Body of pancreas (tissue), 4 donors: ENCODE measurements at regions not wholly inside any gene's neighbourhood (a gene's known extent, or its start where the extent isn't known, plus 50 kb on each side); places are given as distances from the start of the nearest gene placed in this dataset.

Source experiments
- ATAC-seq: fragments of 150-250 bp; one replicate; pipeline ENCODE4 v1.9.1; 2016
- DNase-seq, 4 donors: peaks; one replicate each; pipeline ENCODE4 v3.0.0-alpha.2; 2019
- H3K27ac ChIP-seq, 4 donors: fragments of 200-600 bp; sonication (generic); 1 replicate in 3 of 4; 2 replicates in 1 of 4; pipeline versions ENCODE4 v1.5.1 to v1.6.1; 2016 to 2019; ENCODE audit warnings: mild to moderate bottlenecking in 1 of 4, mixed read lengths in 1 of 4, moderate library complexity in 1 of 4
- H3K27me3 ChIP-seq, 2 donors: fragments of 200-600 bp; sonication (generic); one replicate each; pipeline ENCODE4 v1.6.0; 2016; ENCODE audit warnings: mild to moderate bottlenecking in 1 of 2
- H3K36me3 ChIP-seq, 2 donors: fragments of 200-600 bp; sonication (generic); replicated peaks in 1 of 2; 2 replicates each; pipeline ENCODE4 v1.5.1; 2016; ENCODE audit warnings: low read depth in 2 of 2; ENCODE audit not compliant: insufficient read depth in 1 of 2
- H3K4me1 ChIP-seq: fragments of 200-600 bp; sonication (generic); one replicate; pipeline ENCODE4 v1.6.0; 2016
- H3K4me3 ChIP-seq, 2 donors: fragments of 200-600 bp; sonication (generic); 1 replicate in 1 of 2; 2 replicates in 1 of 2; pipeline ENCODE4 v1.5.1; 2016 to 2019
- H3K9me3 ChIP-seq, 3 donors: fragments of 200-600 bp; sonication (generic); 1 replicate in 2 of 3; 2 replicates in 1 of 3; pipeline ENCODE4 v1.5.1; 2016
- POLR2A ChIP-seq, 3 donors: fragments of 450-650 bp; IDR thresholded peaks; one replicate each; pipeline ENCODE4 v1.6.1; 2016; ENCODE audit warnings: antibody characterized with exemption in 3 of 3, mild to moderate bottlenecking in 2 of 3
- WGBS, 2 donors: methylation state at CpG; one replicate each; pipeline ENCODE4 v1.1.5; 2017; 5-methylcytosine and 5-hydroxymethylcytosine counted together
- intact Hi-C: fragments of 100-400 bp; cut with DNase I; formaldehyde crosslinking; loops from one replicate; pipeline ENCODE4 v1.15.1; 2023
- TF ChIP-seq, protein P1 (sequence below), 7 experiments: fragments of 450-650 bp in 4 of 7; fragments of 200-600 bp in 3 of 7; sonication (generic) in 3 of 7; IDR thresholded peaks; one replicate each; pipeline ENCODE4 v1.5.1; 2016 to 2019; ENCODE audit warnings: antibody characterized with exemption in 7 of 7

GRCh38 chr18:75869162-75869561, 441.7 kb upstream of the SMIM21 start:
- no peaks in the 10 kb centered on the region for H3K4me1 ChIP-seq
- no peak overlapping the region for H3K4me3 ChIP-seq
- no peak for DNase-seq
- intact Hi-C loops, result no loop called here
- no peaks in the 10 kb centered on the region for H3K9me3 ChIP-seq
- TF ChIP-seq, protein P1, sequence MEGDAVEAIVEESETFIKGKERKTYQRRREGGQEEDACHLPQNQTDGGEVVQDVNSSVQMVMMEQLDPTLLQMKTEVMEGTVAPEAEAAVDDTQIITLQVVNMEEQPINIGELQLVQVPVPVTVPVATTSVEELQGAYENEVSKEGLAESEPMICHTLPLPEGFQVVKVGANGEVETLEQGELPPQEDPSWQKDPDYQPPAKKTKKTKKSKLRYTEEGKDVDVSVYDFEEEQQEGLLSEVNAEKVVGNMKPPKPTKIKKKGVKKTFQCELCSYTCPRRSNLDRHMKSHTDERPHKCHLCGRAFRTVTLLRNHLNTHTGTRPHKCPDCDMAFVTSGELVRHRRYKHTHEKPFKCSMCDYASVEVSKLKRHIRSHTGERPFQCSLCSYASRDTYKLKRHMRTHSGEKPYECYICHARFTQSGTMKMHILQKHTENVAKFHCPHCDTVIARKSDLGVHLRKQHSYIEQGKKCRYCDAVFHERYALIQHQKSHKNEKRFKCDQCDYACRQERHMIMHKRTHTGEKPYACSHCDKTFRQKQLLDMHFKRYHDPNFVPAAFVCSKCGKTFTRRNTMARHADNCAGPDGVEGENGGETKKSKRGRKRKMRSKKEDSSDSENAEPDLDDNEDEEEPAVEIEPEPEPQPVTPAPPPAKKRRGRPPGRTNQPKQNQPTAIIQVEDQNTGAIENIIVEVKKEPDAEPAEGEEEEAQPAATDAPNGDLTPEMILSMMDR (IDR thresholded peaks at IDR 0.05), result no peak
- no peak for TF ChIP-seq POLR2A (IDR thresholded peaks at IDR 0.05)
- ATAC-seq, result no peak
- H3K27ac ChIP-seq, result no peak overlapping the region
- WGBS, 2 donors, result 6 to 17% methylated on average over 1 of the region's 1 CpG
- H3K27me3 ChIP-seq, result no peaks in the 10 kb centered on the region
- no peaks in the 10 kb centered on the region for H3K36me3 ChIP-seq

DNA sequence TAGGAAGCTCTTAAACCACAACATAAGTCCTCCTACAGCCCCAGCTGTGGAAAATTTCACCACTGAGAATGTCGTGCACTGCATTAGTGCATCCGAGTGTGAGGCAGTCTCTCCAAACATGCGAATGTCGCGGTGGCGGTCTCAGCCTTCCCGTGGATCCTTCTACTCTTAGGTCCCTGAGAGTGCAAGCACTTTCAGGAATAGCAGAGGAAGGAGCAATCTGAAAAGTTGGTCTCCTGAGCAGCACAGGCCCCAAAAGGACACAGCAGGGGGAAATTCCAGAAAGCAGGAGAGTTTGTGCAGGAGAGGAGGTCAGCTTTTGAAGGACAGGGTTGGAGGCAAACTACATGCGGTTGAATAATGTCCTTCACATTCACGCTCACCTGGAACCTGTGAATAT, 440.5 kb upstream of the SMIM21 start:
- no peak for DNase-seq
- 76 to 77% methylated on average over 9 of the region's 9 CpGs for WGBS, 2 donors
- no peaks in the 10 kb centered on the region for H3K9me3 ChIP-seq
- TF ChIP-seq POLR2A (IDR thresholded peaks at IDR 0.05), result no peak
- TF ChIP-seq, protein P1 (IDR thresholded peaks at IDR 0.05), result no peak
- H3K4me1 ChIP-seq, result no peaks in the 10 kb centered on the region
- no peak overlapping the region for H3K4me3 ChIP-seq
- intact Hi-C loops, result no loop called here
- no peak overlapping the region for H3K27ac ChIP-seq
- no peaks in the 10 kb centered on the region for H3K27me3 ChIP-seq
- no peaks in the 10 kb centered on the region for H3K36me3 ChIP-seq
- ATAC-seq, result no peak

GRCh38 chr18:75865639-75866038, 438.1 kb upstream of the SMIM21 start:
- DNase-seq (no peak), ATAC-seq (no peak)
- 67 to 81% methylated on average over 4 to 6 of the region's 6 CpGs for WGBS, 2 donors
- TF ChIP-seq, protein P1 (IDR thresholded peaks at IDR 0.05), result no peak
- TF ChIP-seq POLR2A (IDR thresholded peaks at IDR 0.05), result no peak
- no peak overlapping the region for H3K27ac ChIP-seq
- no peaks in the 10 kb centered on the region for H3K4me1 ChIP-seq
- H3K36me3 ChIP-seq, result no peaks in the 10 kb centered on the region
- intact Hi-C loops, result no loop called here
- no peaks in the 10 kb centered on the region for H3K9me3 ChIP-seq
- H3K27me3 ChIP-seq, result no peaks in the 10 kb centered on the region
- H3K4me3 ChIP-seq, result no peak overlapping the region

DNA sequence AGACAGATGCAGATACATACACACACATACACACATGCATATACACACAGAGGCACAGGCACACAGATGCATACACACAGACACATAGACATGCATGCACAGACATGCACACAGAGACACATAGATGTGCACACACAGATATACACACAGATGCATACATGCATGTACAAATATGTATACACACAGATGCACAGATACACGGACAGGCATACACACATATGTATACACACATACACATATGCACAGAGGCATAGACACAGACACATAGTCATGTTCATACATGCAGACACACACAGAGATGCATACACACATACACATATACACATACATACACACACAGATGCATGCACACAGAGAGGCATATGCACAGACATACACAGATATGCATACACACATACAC, 437.3 kb upstream of the SMIM21 start:
- TF ChIP-seq, protein P1 (IDR thresholded peaks at IDR 0.05), result no peak
- no peak for TF ChIP-seq POLR2A (IDR thresholded peaks at IDR 0.05)
- H3K36me3 ChIP-seq, result no peaks in the 10 kb centered on the region
- intact Hi-C loops, result no loop called here
- no peak overlapping the region for H3K27ac ChIP-seq
- H3K4me3 ChIP-seq, result no peak overlapping the region
- no peaks in the 10 kb centered on the region for H3K27me3 ChIP-seq
- no peaks in the 10 kb centered on the region for H3K4me1 ChIP-seq
- ATAC-seq (no peak), DNase-seq (no peak)
- WGBS, 2 donors, result 48 to 69% methylated on average over 1 of the region's 1 CpG
- no peaks in the 10 kb centered on the region for H3K9me3 ChIP-seq

DNA sequence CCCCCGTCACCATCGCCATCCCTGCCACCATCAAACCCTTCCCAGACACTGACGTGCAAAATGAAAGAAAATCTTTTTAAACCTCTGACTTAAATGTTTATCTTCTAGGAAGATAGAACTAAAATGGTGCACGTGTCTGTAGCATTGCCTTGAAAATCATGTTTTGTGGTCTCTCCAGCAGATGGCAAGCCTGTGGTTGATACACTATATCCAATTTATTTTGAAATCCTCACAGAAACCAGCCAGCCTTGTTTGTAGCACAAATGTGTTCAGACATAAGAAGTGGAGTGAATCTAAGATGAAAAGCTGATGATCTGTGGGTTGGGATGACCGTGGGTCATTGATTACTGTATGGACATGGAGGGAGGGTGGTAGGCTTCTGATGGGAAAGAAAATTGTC, 436.2 kb upstream of the SMIM21 start:
- no peak for DNase-seq
- H3K4me1 ChIP-seq, result no peaks in the 10 kb centered on the region
- no peaks in the 10 kb centered on the region for H3K9me3 ChIP-seq
- intact Hi-C loops, result no loop called here
- H3K27ac ChIP-seq, result no peak overlapping the region
- no peak overlapping the region for H3K4me3 ChIP-seq
- WGBS, 2 donors, result 65 to 71% methylated on average over 5 of the region's 5 CpGs
- no peaks in the 10 kb centered on the region for H3K36me3 ChIP-seq
- ATAC-seq, result no peak
- TF ChIP-seq, protein P1 (IDR thresholded peaks at IDR 0.05), result no peak
- TF ChIP-seq POLR2A (IDR thresholded peaks at IDR 0.05), result no peak
- no peaks in the 10 kb centered on the region for H3K27me3 ChIP-seq
